ENCODE measurements at regions not wholly inside any gene's neighbourhood (a gene's known extent, or its start where the extent isn't known, plus 50 kb on each side); places are given as distances from the start of the nearest gene placed in this dataset.

DNA sequence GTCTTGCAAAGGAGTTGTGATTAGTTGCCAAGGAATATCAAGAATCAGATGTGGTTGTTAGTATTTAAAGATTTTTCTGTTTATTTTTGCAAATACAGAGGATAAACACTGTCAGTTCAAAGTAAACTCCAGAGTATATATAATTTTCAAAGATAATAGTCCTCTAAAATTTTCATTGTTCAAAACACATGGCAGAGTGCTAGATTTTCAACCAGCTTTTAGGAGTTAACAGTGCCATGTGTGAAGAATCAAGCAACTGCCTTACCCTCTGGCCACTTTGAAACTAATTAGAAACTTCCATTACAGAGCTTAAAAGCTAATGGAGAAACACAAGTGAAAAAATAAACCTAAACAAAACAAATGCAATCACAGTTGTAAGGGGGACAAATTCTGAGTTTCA lies 1605.6 kb upstream of the ZEB2 start:
- no peak for TF ChIP-seq EZH2 (IDR thresholded peaks at IDR 0.05)
- TF ChIP-seq, protein P1, sequence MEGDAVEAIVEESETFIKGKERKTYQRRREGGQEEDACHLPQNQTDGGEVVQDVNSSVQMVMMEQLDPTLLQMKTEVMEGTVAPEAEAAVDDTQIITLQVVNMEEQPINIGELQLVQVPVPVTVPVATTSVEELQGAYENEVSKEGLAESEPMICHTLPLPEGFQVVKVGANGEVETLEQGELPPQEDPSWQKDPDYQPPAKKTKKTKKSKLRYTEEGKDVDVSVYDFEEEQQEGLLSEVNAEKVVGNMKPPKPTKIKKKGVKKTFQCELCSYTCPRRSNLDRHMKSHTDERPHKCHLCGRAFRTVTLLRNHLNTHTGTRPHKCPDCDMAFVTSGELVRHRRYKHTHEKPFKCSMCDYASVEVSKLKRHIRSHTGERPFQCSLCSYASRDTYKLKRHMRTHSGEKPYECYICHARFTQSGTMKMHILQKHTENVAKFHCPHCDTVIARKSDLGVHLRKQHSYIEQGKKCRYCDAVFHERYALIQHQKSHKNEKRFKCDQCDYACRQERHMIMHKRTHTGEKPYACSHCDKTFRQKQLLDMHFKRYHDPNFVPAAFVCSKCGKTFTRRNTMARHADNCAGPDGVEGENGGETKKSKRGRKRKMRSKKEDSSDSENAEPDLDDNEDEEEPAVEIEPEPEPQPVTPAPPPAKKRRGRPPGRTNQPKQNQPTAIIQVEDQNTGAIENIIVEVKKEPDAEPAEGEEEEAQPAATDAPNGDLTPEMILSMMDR (IDR thresholded peaks at IDR 0.05 in 2 of 3, conservative IDR thresholded peaks at IDR 0.05 in 1 of 3; ENCODE audit: borderline replicate concordance in 1 of 3, insufficient read depth in 1 of 3, low read depth in 2 of 3, low read length in 2 of 3) = no peak
- TF ChIP-seq YY1 (IDR thresholded peaks at IDR 0.05; ENCODE audit: extremely low read depth, insufficient replicate concordance, low read depth, low read length) = no peak
- no peak for TF ChIP-seq POLR2A (IDR thresholded peaks at IDR 0.05; ENCODE audit: borderline replicate concordance, extremely low read depth, insufficient read depth, insufficient read length)
- no peak for TF ChIP-seq ZNF274 (IDR thresholded peaks at IDR 0.05; ENCODE audit: low read depth, low read length)
- TF ChIP-seq POLR2AphosphoS5 (IDR thresholded peaks at IDR 0.05; ENCODE audit: low read depth, low read length) = no peak
- no peak for TF ChIP-seq RAD21 (IDR thresholded peaks at IDR 0.05; ENCODE audit: low read depth)
- TF ChIP-seq, protein P2, sequence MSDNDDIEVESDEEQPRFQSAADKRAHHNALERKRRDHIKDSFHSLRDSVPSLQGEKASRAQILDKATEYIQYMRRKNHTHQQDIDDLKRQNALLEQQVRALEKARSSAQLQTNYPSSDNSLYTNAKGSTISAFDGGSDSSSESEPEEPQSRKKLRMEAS (IDR thresholded peaks at IDR 0.05) = no peak
- TF ChIP-seq SIN3A (IDR thresholded peaks at IDR 0.05; ENCODE audit: low read depth) = no peak
- TF ChIP-seq SRF (IDR thresholded peaks at IDR 0.05; ENCODE audit: low read depth) = no peak
- TF ChIP-seq CEBPB (IDR thresholded peaks at IDR 0.05; ENCODE audit: low read depth) = no peak
